Activated B cell treated with CpG ODN at 0.5 μM for 24 hours (primary cell): ENCODE measurements at regions not wholly inside any gene's neighbourhood (a gene's known extent, or its start where the extent isn't known, plus 50 kb on each side); places are given as distances from the start of the nearest gene placed in this dataset.

Experiments
- ATAC-seq: fragments of 200-7000 bp; cut with Tn5 transposase; one replicate; pipeline ENCODE4 v1.10.0; 2021; ENCODE audit warnings: low read depth, mild to moderate bottlenecking, moderate library complexity
- CTCF ChIA-PET: fragments of 350-600 bp; sonication (Branson Sonifier 250); formaldehyde crosslinking; loops from one replicate; lab custom pipeline; 2021; ENCODE audit warnings: antibody characterized with exemption; lab: Charles Lee
- POLR2A ChIA-PET: fragments of 350-600 bp; sonication (Branson Sonifier 250); formaldehyde crosslinking; loops from one replicate; lab custom pipeline; 2021; ENCODE audit warnings: antibody characterized with exemption; lab: Charles Lee
- DNase-seq: peaks from one replicate; pipeline ENCODE4 v3.0.0; 2022
- H3K27ac Mint-ChIP-seq: one replicate; pipeline ENCODE4 v1.8.0; 2020; ENCODE audit warnings: mixed read lengths
- H3K27me3 Mint-ChIP-seq: one replicate; pipeline ENCODE4 v1.8.0; 2021; ENCODE audit warnings: mixed read lengths
- H3K36me3 Mint-ChIP-seq: one replicate; pipeline ENCODE4 v1.8.0; 2021; ENCODE audit warnings: low read depth, mixed read lengths
- H3K4me1 Mint-ChIP-seq: one replicate; pipeline ENCODE4 v1.8.0; 2021; ENCODE audit warnings: mixed read lengths
- H3K4me3 Mint-ChIP-seq: one replicate; pipeline ENCODE4 v1.8.0; 2020; ENCODE audit warnings: mild to moderate bottlenecking, mixed read lengths
- H3K9me3 Mint-ChIP-seq: one replicate; pipeline ENCODE4 v1.8.0; 2020; ENCODE audit warnings: mixed read lengths
- intact Hi-C: fragments of 100-400 bp; cut with micrococcal nuclease; formaldehyde crosslinking; loops from one replicate; pipeline ENCODE4 v1.15.1; 2024
- TF ChIP-seq, protein P1 (sequence below): fragments of 200-600 bp; IDR thresholded peaks from one replicate; pipeline ENCODE4 v1.8.0; 2022; ENCODE audit warnings: antibody characterized with exemption, mild to moderate bottlenecking

DNA sequence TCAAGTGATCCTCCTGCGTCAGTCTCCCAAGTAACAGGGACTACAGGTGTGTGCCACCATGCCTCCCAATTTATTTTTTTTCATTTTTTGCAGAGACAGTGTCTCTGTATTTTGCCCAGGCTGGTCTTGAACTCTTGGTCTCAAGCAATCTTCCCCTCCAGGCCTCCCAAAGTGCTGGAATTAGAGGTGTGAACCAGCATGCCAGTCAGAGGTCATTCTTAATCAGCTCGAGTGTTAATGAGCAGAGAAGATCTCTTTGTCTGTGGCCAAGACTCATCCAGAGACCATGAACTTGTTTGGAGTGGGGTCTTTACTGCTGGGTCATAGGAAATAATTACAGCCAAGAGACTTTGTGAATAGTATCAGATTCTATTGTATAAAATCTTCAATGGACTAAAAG, 99.2 kb upstream of the AP1S2 start:
- no peak overlapping the region for H3K4me3 Mint-ChIP-seq
- ATAC-seq (no peak), DNase-seq (no peak)
- ChIA-PET CTCF (no interaction called here), POLR2A (no interaction called here)
- H3K27me3 Mint-ChIP-seq = no peaks in the 10 kb centered on the region
- no peaks in the 10 kb centered on the region for H3K9me3 Mint-ChIP-seq
- H3K36me3 Mint-ChIP-seq = no peaks in the 10 kb centered on the region
- H3K27ac Mint-ChIP-seq = no peak overlapping the region
- H3K4me1 Mint-ChIP-seq = peaks cover 6% of the 10 kb centered on the region
- intact Hi-C loops = no loop called here
- TF ChIP-seq, protein P1, sequence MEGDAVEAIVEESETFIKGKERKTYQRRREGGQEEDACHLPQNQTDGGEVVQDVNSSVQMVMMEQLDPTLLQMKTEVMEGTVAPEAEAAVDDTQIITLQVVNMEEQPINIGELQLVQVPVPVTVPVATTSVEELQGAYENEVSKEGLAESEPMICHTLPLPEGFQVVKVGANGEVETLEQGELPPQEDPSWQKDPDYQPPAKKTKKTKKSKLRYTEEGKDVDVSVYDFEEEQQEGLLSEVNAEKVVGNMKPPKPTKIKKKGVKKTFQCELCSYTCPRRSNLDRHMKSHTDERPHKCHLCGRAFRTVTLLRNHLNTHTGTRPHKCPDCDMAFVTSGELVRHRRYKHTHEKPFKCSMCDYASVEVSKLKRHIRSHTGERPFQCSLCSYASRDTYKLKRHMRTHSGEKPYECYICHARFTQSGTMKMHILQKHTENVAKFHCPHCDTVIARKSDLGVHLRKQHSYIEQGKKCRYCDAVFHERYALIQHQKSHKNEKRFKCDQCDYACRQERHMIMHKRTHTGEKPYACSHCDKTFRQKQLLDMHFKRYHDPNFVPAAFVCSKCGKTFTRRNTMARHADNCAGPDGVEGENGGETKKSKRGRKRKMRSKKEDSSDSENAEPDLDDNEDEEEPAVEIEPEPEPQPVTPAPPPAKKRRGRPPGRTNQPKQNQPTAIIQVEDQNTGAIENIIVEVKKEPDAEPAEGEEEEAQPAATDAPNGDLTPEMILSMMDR = no peak

DNA sequence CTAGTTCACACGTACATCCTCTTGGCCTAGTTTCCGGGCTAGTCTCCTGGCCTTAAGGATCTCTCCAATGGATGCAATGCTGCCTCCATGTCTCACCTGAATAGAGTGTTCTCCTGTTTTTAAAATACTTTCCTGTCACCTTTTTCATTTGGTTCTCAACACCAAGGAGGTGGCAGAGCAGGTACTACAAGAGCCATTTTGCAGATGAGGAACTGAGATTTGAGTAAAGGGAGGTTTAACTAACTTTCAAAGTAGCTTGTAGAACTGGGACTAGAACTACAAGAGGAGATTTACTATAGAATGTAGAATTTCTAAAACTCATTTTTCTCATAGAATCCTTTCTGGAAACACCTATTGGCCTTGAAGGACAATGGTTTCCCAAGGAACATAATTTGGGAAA, 97.6 kb upstream of the AP1S2 start:
- no peaks in the 10 kb centered on the region for H3K27me3 Mint-ChIP-seq
- POLR2A ChIA-PET = interaction anchor here (0.7 kb wide), 1 partner anchor 38 kb away, joined by 3 read pairs; no protein-coding TSS in a partner anchor
- intact Hi-C loops = no loop called here
- H3K4me3 Mint-ChIP-seq = no peak overlapping the region
- no peaks in the 10 kb centered on the region for H3K9me3 Mint-ChIP-seq
- no peak for ATAC-seq
- no peak overlapping the region for H3K27ac Mint-ChIP-seq
- TF ChIP-seq, protein P1 = no peak
- DNase-seq = no peak
- CTCF ChIA-PET = no interaction called here
- H3K36me3 Mint-ChIP-seq = no peaks in the 10 kb centered on the region
- H3K4me1 Mint-ChIP-seq = peaks cover 6% of the 10 kb centered on the region

DNA sequence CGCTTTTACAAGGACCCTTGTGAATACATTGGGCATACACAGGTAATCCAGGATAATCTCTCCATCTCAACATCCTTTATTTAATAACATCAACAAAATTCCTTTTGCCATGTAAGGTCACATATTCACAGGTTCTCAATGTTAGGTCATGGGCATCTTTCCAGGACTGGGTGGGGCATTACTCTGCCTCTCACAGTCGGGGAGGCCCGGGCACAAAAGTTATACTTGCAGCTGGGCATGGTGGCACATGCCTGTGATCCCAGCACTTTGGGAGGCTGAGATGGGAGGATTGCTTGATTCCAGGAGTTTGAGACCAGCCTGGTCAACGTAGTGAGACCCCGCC, 93.7 kb upstream of the AP1S2 start:
- Mint-ChIP-seq H3K9me3 (no peaks in the 10 kb centered on the region), H3K27me3 (no peaks in the 10 kb centered on the region), H3K27ac (no peak overlapping the region), H3K4me3 (no peak overlapping the region), H3K4me1 (peaks cover 6% of the 10 kb centered on the region), H3K36me3 (no peaks in the 10 kb centered on the region)
- intact Hi-C loops = no loop called here
- DNase-seq = no peak
- TF ChIP-seq, protein P1 = no peak
- CTCF ChIA-PET = no interaction called here
- POLR2A ChIA-PET = no interaction called here
- ATAC-seq = no peak

DNA sequence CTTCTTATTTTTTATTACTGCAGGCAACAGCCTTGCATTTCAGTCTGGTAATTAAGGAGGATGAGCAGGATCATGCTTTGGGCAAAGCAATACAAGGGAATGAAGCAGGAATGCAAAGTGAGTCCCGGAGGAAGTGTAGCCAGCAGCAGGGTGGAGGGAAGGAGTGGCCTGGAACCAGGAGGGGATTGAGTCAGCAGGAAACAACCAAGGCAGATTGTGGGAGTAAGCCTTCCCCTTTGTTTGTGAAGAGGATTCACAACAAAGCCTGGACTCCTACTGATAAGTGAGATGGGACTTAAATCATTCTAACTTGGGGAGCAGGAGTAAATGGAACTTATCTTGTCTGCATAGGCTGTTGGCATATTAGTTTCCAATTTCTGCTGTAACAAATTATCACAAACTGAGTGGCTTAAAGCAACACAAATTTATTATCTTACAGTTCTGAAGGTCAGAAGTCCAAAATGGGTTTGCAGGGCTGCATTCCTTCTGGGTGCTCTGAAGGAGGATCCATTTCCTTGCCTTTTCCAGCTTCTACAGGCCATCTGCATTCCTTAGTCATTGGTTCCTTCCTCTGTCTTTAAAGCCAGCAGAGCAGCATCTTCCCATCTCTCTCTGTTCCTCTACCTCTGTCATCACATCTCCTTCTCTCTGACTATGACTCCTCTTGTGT, 93.2 kb upstream of the AP1S2 start:
- DNase-seq (no peak), ATAC-seq (no peak)
- intact Hi-C loops = no loop called here
- Mint-ChIP-seq H3K36me3 (no peaks in the 10 kb centered on the region), H3K4me1 (peaks cover 6% of the 10 kb centered on the region), H3K9me3 (no peaks in the 10 kb centered on the region), H3K4me3 (no peak overlapping the region), H3K27ac (no peak overlapping the region), H3K27me3 (no peaks in the 10 kb centered on the region)
- TF ChIP-seq, protein P1 = no peak
- POLR2A ChIA-PET = no interaction called here
- CTCF ChIA-PET = no interaction called here

DNA sequence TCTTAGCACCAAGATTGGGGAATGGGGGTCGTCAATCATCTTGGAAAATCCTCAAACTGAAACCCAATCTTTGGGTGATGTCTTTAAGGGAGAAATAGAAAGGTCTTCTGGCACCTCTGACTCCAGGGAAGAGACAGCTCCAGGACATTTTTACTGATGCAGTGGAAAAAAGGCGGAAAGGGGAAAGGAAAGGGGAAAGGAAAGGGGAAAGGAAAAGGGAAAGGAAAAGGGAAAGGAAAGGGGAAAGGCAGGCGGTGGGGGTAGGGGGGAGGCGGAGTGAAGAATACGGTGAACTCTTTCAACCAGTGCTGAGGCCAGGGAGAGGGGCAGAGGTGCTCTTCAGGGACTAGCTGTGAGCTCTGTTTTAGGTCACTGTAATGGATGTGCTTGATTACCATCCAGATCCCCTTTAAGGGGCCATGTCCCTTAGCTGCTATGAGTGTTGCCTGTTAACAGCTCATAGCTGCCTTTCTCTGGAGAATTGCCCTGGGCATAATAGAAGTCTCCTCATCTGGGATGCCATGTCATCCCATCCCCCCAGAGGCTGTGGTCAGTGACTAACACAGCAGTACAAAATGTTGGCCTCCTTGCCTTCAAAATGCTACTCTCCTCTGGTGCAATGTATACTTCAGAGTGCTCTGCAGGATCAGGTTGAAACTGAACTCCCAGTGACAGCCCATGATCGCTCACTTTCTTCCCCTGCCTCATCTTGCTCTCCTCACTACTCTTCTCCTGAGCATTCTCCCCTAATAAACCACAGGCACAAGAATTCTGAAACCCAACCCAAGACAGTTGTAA, 92.4 kb upstream of the AP1S2 start:
- Mint-ChIP-seq H3K4me3 (no peak overlapping the region), H3K4me1 (peaks cover 4% of the 10 kb centered on the region), H3K9me3 (no peaks in the 10 kb centered on the region), H3K27ac (no peak overlapping the region), H3K27me3 (no peaks in the 10 kb centered on the region), H3K36me3 (no peaks in the 10 kb centered on the region)
- TF ChIP-seq, protein P1 = no peak
- ATAC-seq (no peak), DNase-seq (no peak)
- intact Hi-C loops = no loop called here
- ChIA-PET POLR2A (no interaction called here), CTCF (no interaction called here)
